ENCODE measurements at regions not wholly inside any gene's neighbourhood (a gene's known extent, or its start where the extent isn't known, plus 50 kb on each side); places are given as distances from the start of the nearest gene placed in this dataset.

DNA sequence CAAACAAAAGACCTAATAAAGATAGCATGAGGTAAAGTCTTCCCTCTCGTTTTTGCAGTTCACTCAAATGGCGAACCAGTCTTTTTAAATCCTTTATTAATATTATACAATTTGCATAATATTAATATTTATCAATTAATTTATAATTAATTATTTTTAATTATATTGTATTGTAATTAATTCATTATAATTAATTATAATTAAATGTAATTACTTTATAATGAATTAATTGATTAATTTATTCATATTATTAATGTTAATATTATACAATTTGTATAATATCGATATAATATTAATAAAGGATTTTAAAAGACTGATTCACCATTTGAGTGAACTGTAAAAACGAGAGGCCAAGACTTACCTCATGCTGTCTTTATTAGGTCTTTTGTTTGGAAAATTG is 1045.4 kb upstream of the CADM2 start:
- H3K27me3 ChIP-seq: no peaks in the 10 kb centered on the region
- H3K4me1 ChIP-seq (ENCODE audit: insufficient read depth): no peaks in the 10 kb centered on the region
- no peaks in the 10 kb centered on the region for H4K20me1 ChIP-seq (ENCODE audit: insufficient read depth, poor library complexity, severe bottlenecking)
- no peak overlapping the region for H3K27ac ChIP-seq
- no peak for TF ChIP-seq EZH2 (IDR thresholded peaks at IDR 0.05; ENCODE audit: borderline replicate concordance)
- TF ChIP-seq, protein P1, sequence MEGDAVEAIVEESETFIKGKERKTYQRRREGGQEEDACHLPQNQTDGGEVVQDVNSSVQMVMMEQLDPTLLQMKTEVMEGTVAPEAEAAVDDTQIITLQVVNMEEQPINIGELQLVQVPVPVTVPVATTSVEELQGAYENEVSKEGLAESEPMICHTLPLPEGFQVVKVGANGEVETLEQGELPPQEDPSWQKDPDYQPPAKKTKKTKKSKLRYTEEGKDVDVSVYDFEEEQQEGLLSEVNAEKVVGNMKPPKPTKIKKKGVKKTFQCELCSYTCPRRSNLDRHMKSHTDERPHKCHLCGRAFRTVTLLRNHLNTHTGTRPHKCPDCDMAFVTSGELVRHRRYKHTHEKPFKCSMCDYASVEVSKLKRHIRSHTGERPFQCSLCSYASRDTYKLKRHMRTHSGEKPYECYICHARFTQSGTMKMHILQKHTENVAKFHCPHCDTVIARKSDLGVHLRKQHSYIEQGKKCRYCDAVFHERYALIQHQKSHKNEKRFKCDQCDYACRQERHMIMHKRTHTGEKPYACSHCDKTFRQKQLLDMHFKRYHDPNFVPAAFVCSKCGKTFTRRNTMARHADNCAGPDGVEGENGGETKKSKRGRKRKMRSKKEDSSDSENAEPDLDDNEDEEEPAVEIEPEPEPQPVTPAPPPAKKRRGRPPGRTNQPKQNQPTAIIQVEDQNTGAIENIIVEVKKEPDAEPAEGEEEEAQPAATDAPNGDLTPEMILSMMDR (IDR thresholded peaks at IDR 0.05; ENCODE audit: poor library complexity): no peak
- TF ChIP-seq EZH2phosphoT487 (IDR thresholded peaks at IDR 0.05; ENCODE audit: low read depth, severe bottlenecking, unreplicated experiment): no peak
- WGBS (ENCODE audit: low lambda C conversion rate, missing lambda C conversion rate): 73% methylated on average over 4 of the region's 4 CpGs
- no peak overlapping the region for H3K4me3 ChIP-seq
- H3K79me2 ChIP-seq: no peaks in the 10 kb centered on the region
- H2AFZ ChIP-seq: no peak overlapping the region
- no peaks in the 10 kb centered on the region for H3K9me3 ChIP-seq (ENCODE audit: low read depth)
- no peaks in the 10 kb centered on the region for H3K36me3 ChIP-seq (replicated peaks; ENCODE audit: insufficient read depth, low read depth)
- DNase-seq (ENCODE audit: low spot score): no peak
- H3K9me2 ChIP-seq (replicated peaks; ENCODE audit: insufficient read depth): no peaks in the 10 kb centered on the region
- no peak overlapping the region for H3K4me2 ChIP-seq

DNA sequence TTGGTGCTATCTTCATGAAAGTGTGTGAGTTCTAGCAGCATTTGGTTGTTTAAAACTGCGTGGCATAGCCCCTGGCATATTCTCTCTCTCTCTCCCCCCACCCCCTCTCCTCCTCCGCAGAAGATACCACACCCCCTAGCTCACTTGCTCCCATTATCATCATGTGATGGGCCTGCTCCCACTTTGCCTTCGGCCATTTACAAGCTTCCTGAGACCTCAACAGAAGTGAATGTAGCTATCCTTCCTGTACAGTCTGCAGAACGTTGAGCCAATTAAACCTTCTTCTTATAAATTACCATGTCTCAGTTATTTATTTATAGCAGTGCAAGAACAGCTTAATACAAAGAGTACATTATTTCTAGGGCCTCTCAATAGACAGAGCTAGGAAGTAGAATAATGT is 1032.5 kb upstream of the CADM2 start:
- H3K4me3 ChIP-seq: no peak overlapping the region
- H2AFZ ChIP-seq: no peak overlapping the region
- DNase-seq (ENCODE audit: low spot score): no peak
- no peak for TF ChIP-seq EZH2phosphoT487 (IDR thresholded peaks at IDR 0.05; ENCODE audit: low read depth, severe bottlenecking, unreplicated experiment)
- TF ChIP-seq, protein P1 (IDR thresholded peaks at IDR 0.05; ENCODE audit: poor library complexity): no peak
- TF ChIP-seq EZH2 (IDR thresholded peaks at IDR 0.05; ENCODE audit: borderline replicate concordance): no peak
- no peaks in the 10 kb centered on the region for H3K9me3 ChIP-seq (ENCODE audit: low read depth)
- no peaks in the 10 kb centered on the region for H3K36me3 ChIP-seq (replicated peaks; ENCODE audit: insufficient read depth, low read depth)
- no peak overlapping the region for H3K4me2 ChIP-seq
- H3K27ac ChIP-seq: no peak overlapping the region
- H4K20me1 ChIP-seq (ENCODE audit: insufficient read depth, poor library complexity, severe bottlenecking): no peaks in the 10 kb centered on the region
- H3K27me3 ChIP-seq: no peaks in the 10 kb centered on the region
- H3K79me2 ChIP-seq: no peaks in the 10 kb centered on the region
- H3K4me1 ChIP-seq (ENCODE audit: insufficient read depth): no peaks in the 10 kb centered on the region
- no peaks in the 10 kb centered on the region for H3K9me2 ChIP-seq (replicated peaks; ENCODE audit: insufficient read depth)
- WGBS (ENCODE audit: low lambda C conversion rate, missing lambda C conversion rate): 86% methylated on average over 4 of the region's 4 CpGs

DNA sequence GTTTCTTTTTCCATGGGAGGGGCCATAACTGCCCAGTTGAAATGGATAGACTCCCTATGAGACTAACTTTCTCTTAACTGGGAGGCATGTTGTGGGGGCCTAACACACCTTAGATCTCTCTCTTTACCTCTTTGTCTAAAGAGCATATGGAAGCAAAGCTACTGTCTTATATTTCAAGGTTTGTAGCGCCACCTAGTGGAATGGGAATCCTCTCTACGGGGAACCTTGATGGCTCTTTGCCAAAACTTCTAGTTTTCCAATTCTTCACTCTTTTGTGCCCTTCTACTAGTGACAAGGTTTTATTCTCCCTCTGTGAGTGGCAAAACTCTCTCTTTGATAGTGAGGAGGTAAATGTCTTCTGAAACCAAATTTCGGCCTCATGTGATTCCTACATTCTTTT is 1030.4 kb upstream of the CADM2 start:
- DNase-seq (ENCODE audit: low spot score): peak; percentile 43
- Histone ChIP-seq H3K4me2 (no peak overlapping the region), H3K9me3 (ENCODE audit: low read depth) (peaks cover 3% of the 10 kb centered on the region), H3K4me3 (no peak overlapping the region), H3K27ac (no peak overlapping the region), H3K36me3 (replicated peaks; ENCODE audit: insufficient read depth, low read depth) (no peaks in the 10 kb centered on the region), H3K79me2 (no peaks in the 10 kb centered on the region), H4K20me1 (ENCODE audit: insufficient read depth, poor library complexity, severe bottlenecking) (no peaks in the 10 kb centered on the region), H3K27me3 (no peaks in the 10 kb centered on the region), H2AFZ (no peak overlapping the region), H3K9me2 (replicated peaks; ENCODE audit: insufficient read depth) (no peaks in the 10 kb centered on the region), H3K4me1 (ENCODE audit: insufficient read depth) (no peaks in the 10 kb centered on the region)
- WGBS (ENCODE audit: low lambda C conversion rate, missing lambda C conversion rate): 63% methylated on average over 3 of the region's 3 CpGs
- TF ChIP-seq EZH2phosphoT487 (IDR thresholded peaks at IDR 0.05; ENCODE audit: low read depth, severe bottlenecking, unreplicated experiment) (no peak), EZH2 (IDR thresholded peaks at IDR 0.05; ENCODE audit: borderline replicate concordance) (no peak)
- TF ChIP-seq, protein P1 (IDR thresholded peaks at IDR 0.05; ENCODE audit: poor library complexity): no peak

DNA sequence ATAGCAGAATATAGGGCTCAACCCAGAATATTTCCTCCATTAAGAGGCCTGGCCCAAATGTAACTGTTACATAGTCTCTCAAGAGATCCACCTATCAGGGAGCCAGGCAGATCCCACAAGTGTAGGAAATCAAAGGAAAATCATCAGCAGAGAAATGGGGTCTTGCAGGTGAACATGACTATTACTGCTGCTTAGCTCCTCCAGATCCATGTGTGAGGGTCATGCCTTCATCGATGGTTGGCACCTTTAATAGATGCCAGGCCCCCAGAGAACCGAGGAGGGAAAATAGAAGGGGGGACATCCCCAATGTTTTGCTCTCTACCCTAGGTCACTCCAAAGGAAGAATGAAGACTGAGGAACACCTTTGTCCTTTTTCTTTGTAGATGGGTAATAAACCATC is 1029.9 kb upstream of the CADM2 start:
- Histone ChIP-seq H4K20me1 (ENCODE audit: insufficient read depth, poor library complexity, severe bottlenecking) (no peaks in the 10 kb centered on the region), H3K27ac (no peak overlapping the region), H3K9me3 (ENCODE audit: low read depth) (peaks cover 3% of the 10 kb centered on the region), H3K36me3 (replicated peaks; ENCODE audit: insufficient read depth, low read depth) (no peaks in the 10 kb centered on the region), H3K9me2 (replicated peaks; ENCODE audit: insufficient read depth) (no peaks in the 10 kb centered on the region), H3K4me1 (ENCODE audit: insufficient read depth) (no peaks in the 10 kb centered on the region), H3K79me2 (no peaks in the 10 kb centered on the region), H3K4me3 (no peak overlapping the region), H3K27me3 (no peaks in the 10 kb centered on the region), H3K4me2 (no peak overlapping the region), H2AFZ (no peak overlapping the region)
- DNase-seq (ENCODE audit: low spot score): no peak
- TF ChIP-seq, protein P1 (IDR thresholded peaks at IDR 0.05; ENCODE audit: poor library complexity): no peak
- TF ChIP-seq EZH2 (IDR thresholded peaks at IDR 0.05; ENCODE audit: borderline replicate concordance) (no peak), EZH2phosphoT487 (IDR thresholded peaks at IDR 0.05; ENCODE audit: low read depth, severe bottlenecking, unreplicated experiment) (no peak)
- 73% methylated on average over 2 of the region's 2 CpGs for WGBS (ENCODE audit: low lambda C conversion rate, missing lambda C conversion rate)

All from hepatocyte (in vitro differentiated cells).